MM.1S (cell line): ENCODE measurements at regions not wholly inside any gene's neighbourhood (a gene's known extent, or its start where the extent isn't known, plus 50 kb on each side); places are given as distances from the start of the nearest gene placed in this dataset.

Source experiments
- CTCF ChIP-seq: fragments of 300-600 bp; sonication (generic); IDR thresholded peaks from 2 replicates; pipeline ENCODE4 v1.5.1; 2016; ENCODE audit warnings: antibody characterized with exemption, low read length, mixed read lengths
- EZH2 ChIP-seq: fragments of 300-600 bp; sonication (generic); optimal IDR thresholded peaks from 2 replicates; pipeline ENCODE3; 2017; ENCODE audit warnings: low read depth, mild to moderate bottlenecking, antibody characterized with exemption, low read length, mixed read lengths
- EZH2phosphoT487 ChIP-seq: fragments of 300-600 bp; sonication (generic); IDR thresholded peaks from 2 replicates; pipeline ENCODE4 v1.6.1; 2018; ENCODE audit warnings: antibody characterized with exemption, low read length

DNA sequence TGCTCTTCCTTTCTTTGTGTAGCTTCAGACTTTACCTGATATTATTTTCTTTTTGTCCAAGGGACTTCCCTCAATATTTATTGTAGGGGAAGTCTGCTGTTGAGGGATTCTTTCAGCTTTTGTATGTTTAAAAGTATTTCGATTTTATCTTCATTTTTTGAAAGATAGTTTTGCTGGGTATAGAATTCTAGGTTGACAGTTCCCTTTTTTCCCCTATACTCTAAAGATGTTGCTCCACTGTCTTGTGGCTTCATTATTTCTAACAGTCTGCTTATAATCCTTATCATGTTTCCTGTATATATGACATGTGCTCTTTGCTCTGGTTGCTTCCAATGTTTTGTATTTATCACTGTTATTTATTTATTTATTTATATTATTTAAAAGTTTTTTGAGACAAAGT lies 57.3 kb downstream of the CYTL1 start:
- TF ChIP-seq CTCF = no peak
- no peak for TF ChIP-seq EZH2
- TF ChIP-seq EZH2phosphoT487 = no peak
